Neural crest cell (in vitro differentiated cells): ENCODE measurements at regions not wholly inside any gene's neighbourhood (a gene's known extent, or its start where the extent isn't known, plus 50 kb on each side); places are given as distances from the start of the nearest gene placed in this dataset.

Source experiments
- DNase-seq: peaks from one replicate; pipeline ENCODE4 v3.0.0; 2021; ENCODE audit warnings: low read depth, mixed read lengths, low spot score
- H3K27ac Mint-ChIP-seq: one replicate; pipeline ENCODE4 v1.8.0; 2021; ENCODE audit warnings: mild to moderate bottlenecking, mixed read lengths; ENCODE audit not compliant: unreplicated experiment
- H3K27me3 Mint-ChIP-seq: 2 replicates; pipeline ENCODE4 v1.8.0; 2021; ENCODE audit warnings: low read depth, mild to moderate bottlenecking, mixed read lengths
- H3K36me3 Mint-ChIP-seq: 2 replicates; pipeline ENCODE4 v1.8.0; 2021; ENCODE audit warnings: low read depth, mild to moderate bottlenecking, mixed read lengths
- H3K4me1 Mint-ChIP-seq: 2 replicates; pipeline ENCODE4 v1.8.0; 2021; ENCODE audit warnings: mixed read lengths
- H3K4me3 Mint-ChIP-seq: one replicate; pipeline ENCODE4 v1.8.0; 2021; ENCODE audit warnings: mild to moderate bottlenecking, mixed read lengths
- H3K9me3 Mint-ChIP-seq: 2 replicates; pipeline ENCODE4 v1.8.0; 2021; ENCODE audit warnings: mixed read lengths
- CTCF ChIP-seq: fragments of 200-600 bp; sonication (generic); conservative IDR thresholded peaks from 2 replicates; pipeline ENCODE4 v1.5.0; 2021; ENCODE audit warnings: antibody characterized with exemption, mild to moderate bottlenecking

- no peak for TF ChIP-seq CTCF
- H3K4me3 Mint-ChIP-seq: no peak overlapping the region
- DNase-seq: no peak
- H3K36me3 Mint-ChIP-seq: no peaks in the 10 kb centered on the region
- no peak overlapping the region for H3K27ac Mint-ChIP-seq
- no peaks in the 10 kb centered on the region for H3K27me3 Mint-ChIP-seq
- no peaks in the 10 kb centered on the region for H3K4me1 Mint-ChIP-seq
- H3K9me3 Mint-ChIP-seq: peaks cover 3% of the 10 kb centered on the region
Observed at GRCh38 chr13:105758918-105759860, 776.3 kb downstream of the EFNB2 start.

GRCh38 chr13:105740739-105741138 lies 794.7 kb downstream of the EFNB2 start:
- H3K4me3 Mint-ChIP-seq: no peak overlapping the region

GRCh38 chr13:105737688-105738087 lies 797.8 kb downstream of the EFNB2 start:
- DNase-seq: no peak
- no peak for TF ChIP-seq CTCF
- Mint-ChIP-seq H3K27ac (no peak overlapping the region), H3K4me3 (no peak overlapping the region), H3K4me1 (peaks cover 9% of the 10 kb centered on the region), H3K9me3 (peaks cover 5% of the 10 kb centered on the region), H3K36me3 (peaks cover 2% of the 10 kb centered on the region), H3K27me3 (no peaks in the 10 kb centered on the region)

More at GRCh38 chr13:105740739-105741138, 794.7 kb downstream of the EFNB2 start:
- H3K4me1 Mint-ChIP-seq: peaks cover 9% of the 10 kb centered on the region
- peaks cover 17% of the 10 kb centered on the region for H3K9me3 Mint-ChIP-seq
- peak overlapping the region; percentile 36 for H3K27ac Mint-ChIP-seq
- peaks cover 5% of the 10 kb centered on the region for H3K36me3 Mint-ChIP-seq
- no peak for TF ChIP-seq CTCF
- no peaks in the 10 kb centered on the region for H3K27me3 Mint-ChIP-seq
- DNase-seq: no peak

- no peak for TF ChIP-seq CTCF
- DNase-seq: no peak
- Mint-ChIP-seq H3K9me3 (no peaks in the 10 kb centered on the region), H3K27ac (no peak overlapping the region), H3K4me1 (no peaks in the 10 kb centered on the region), H3K36me3 (no peaks in the 10 kb centered on the region), H3K27me3 (no peaks in the 10 kb centered on the region), H3K4me3 (no peak overlapping the region)
Observed at GRCh38 chr13:105735281-105735680, 800.2 kb downstream of the EFNB2 start.

- no peaks in the 10 kb centered on the region for H3K9me3 Mint-ChIP-seq
- no peaks in the 10 kb centered on the region for H3K27me3 Mint-ChIP-seq
- no peak overlapping the region for H3K27ac Mint-ChIP-seq
- H3K4me3 Mint-ChIP-seq: no peak overlapping the region
- H3K36me3 Mint-ChIP-seq: no peaks in the 10 kb centered on the region
- no peak for TF ChIP-seq CTCF
- no peaks in the 10 kb centered on the region for H3K4me1 Mint-ChIP-seq
- no peak for DNase-seq
Observed at GRCh38 chr13:105732806-105733529, 802.5 kb downstream of the EFNB2 start.
